Testis (tissue), 2 donors: ENCODE measurements at regions not wholly inside any gene's neighbourhood (a gene's known extent, or its start where the extent isn't known, plus 50 kb on each side); places are given as distances from the start of the nearest gene placed in this dataset.

Experiments
- DNase-seq: peaks from one replicate; pipeline ENCODE4 v3.0.0-alpha.2; 2019
- H3K27ac ChIP-seq, 2 donors: fragments of 200-600 bp; sonication (generic); one replicate each; pipeline ENCODE4 v1.5.1; 2019
- H3K27me3 ChIP-seq: fragments of 200-600 bp; sonication (generic); one replicate; pipeline ENCODE4 v1.5.1; 2019
- H3K36me3 ChIP-seq: fragments of 200-600 bp; sonication (generic); one replicate; pipeline ENCODE4 v1.5.1; 2017; ENCODE audit warnings: low read depth; ENCODE audit errors: missing control alignments
- H3K4me1 ChIP-seq: fragments of 200-600 bp; sonication (generic); one replicate; pipeline ENCODE4 v1.5.1; 2019
- H3K4me3 ChIP-seq, 2 donors: fragments of 200-600 bp; sonication (generic); one replicate each; pipeline ENCODE4 v1.5.1; 2017 to 2019
- H3K9me3 ChIP-seq: fragments of 200-600 bp; sonication (generic); one replicate; pipeline ENCODE4 v1.5.1; 2017
- POLR2A ChIP-seq: fragments of 450-650 bp; IDR thresholded peaks from one replicate; pipeline ENCODE4 v1.6.1; 2017; ENCODE audit warnings: antibody characterized with exemption, mild to moderate bottlenecking, moderate library complexity
- WGBS, 2 donors: methylation state at CpG; one replicate each; pipeline ENCODE4 v1.1.5; 2018; 5-methylcytosine and 5-hydroxymethylcytosine counted together
- intact Hi-C: fragments of 100-400 bp; cut with DNase I; formaldehyde crosslinking; loops from one replicate; pipeline ENCODE4 v1.15.1; 2023; ENCODE audit warnings: low total_unique reads
- TF ChIP-seq, protein P1 (sequence below), 3 experiments: fragments of 450-650 bp in 2 of 3; fragments of 200-600 bp in 1 of 3; sonication (generic) in 1 of 3; IDR thresholded peaks; one replicate each; pipeline ENCODE4 v1.5.1; 2016 to 2019; ENCODE audit warnings: antibody characterized with exemption in 3 of 3, mild to moderate bottlenecking in 2 of 3, moderate library complexity in 1 of 3

GRCh38 chr2:228303960-228304359 is 122.5 kb upstream of the SPHKAP start:
- H3K27ac ChIP-seq: no peak overlapping the region
- no peaks in the 10 kb centered on the region for H3K4me1 ChIP-seq
- DNase-seq: no peak
- intact Hi-C loops: no loop called here
- H3K36me3 ChIP-seq: no peaks in the 10 kb centered on the region
- H3K9me3 ChIP-seq: no peaks in the 10 kb centered on the region
- no peak overlapping the region for H3K4me3 ChIP-seq
- no peaks in the 10 kb centered on the region for H3K27me3 ChIP-seq
- WGBS, 2 donors: 90 to 91% methylated on average over 3 of the region's 3 CpGs
- no peak for TF ChIP-seq POLR2A
- TF ChIP-seq, protein P1, sequence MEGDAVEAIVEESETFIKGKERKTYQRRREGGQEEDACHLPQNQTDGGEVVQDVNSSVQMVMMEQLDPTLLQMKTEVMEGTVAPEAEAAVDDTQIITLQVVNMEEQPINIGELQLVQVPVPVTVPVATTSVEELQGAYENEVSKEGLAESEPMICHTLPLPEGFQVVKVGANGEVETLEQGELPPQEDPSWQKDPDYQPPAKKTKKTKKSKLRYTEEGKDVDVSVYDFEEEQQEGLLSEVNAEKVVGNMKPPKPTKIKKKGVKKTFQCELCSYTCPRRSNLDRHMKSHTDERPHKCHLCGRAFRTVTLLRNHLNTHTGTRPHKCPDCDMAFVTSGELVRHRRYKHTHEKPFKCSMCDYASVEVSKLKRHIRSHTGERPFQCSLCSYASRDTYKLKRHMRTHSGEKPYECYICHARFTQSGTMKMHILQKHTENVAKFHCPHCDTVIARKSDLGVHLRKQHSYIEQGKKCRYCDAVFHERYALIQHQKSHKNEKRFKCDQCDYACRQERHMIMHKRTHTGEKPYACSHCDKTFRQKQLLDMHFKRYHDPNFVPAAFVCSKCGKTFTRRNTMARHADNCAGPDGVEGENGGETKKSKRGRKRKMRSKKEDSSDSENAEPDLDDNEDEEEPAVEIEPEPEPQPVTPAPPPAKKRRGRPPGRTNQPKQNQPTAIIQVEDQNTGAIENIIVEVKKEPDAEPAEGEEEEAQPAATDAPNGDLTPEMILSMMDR (IDR thresholded peaks at IDR 0.05): no peak

GRCh38 chr2:228283491-228284171 is 102.1 kb upstream of the SPHKAP start:
- WGBS, 2 donors: 53 to 77% methylated on average over 3 of the region's 3 CpGs
- no peak for DNase-seq
- no peaks in the 10 kb centered on the region for H3K9me3 ChIP-seq
- H3K27me3 ChIP-seq: no peaks in the 10 kb centered on the region
- H3K27ac ChIP-seq: no peak overlapping the region
- no peak overlapping the region for H3K4me3 ChIP-seq
- no peaks in the 10 kb centered on the region for H3K4me1 ChIP-seq
- H3K36me3 ChIP-seq: no peaks in the 10 kb centered on the region
- intact Hi-C loops: no loop called here
- TF ChIP-seq, protein P1 (IDR thresholded peaks at IDR 0.05): no peak
- TF ChIP-seq POLR2A: no peak

DNA sequence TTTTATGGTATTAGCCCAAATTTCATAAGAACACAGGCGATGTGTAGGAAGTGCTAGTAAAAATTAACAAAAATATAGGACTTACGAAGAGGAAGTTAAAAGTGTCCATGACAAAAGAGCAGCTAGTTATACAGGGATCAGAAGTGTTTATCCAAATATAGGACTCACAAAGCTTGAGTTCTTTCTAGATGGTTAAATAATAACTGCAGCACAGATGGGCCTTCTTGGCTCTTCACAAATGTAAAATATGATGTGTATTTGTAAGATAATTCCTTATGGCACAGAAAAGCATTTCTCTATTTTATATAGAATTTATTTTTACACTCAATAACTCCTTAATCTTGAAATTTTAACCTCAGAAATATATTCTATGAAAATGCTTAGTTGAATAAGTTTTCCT is 100.9 kb upstream of the SPHKAP start:
- Histone ChIP-seq H3K36me3 (no peaks in the 10 kb centered on the region), H3K9me3 (no peaks in the 10 kb centered on the region), H3K4me1 (no peaks in the 10 kb centered on the region), H3K4me3 (no peak overlapping the region), H3K27ac (no peak overlapping the region), H3K27me3 (no peaks in the 10 kb centered on the region)
- TF ChIP-seq, protein P1 (IDR thresholded peaks at IDR 0.05): no peak
- TF ChIP-seq POLR2A: no peak
- intact Hi-C loops: no loop called here
- DNase-seq: no peak
- 71 to 73% methylated on average over 2 of the region's 2 CpGs for WGBS, 2 donors

DNA sequence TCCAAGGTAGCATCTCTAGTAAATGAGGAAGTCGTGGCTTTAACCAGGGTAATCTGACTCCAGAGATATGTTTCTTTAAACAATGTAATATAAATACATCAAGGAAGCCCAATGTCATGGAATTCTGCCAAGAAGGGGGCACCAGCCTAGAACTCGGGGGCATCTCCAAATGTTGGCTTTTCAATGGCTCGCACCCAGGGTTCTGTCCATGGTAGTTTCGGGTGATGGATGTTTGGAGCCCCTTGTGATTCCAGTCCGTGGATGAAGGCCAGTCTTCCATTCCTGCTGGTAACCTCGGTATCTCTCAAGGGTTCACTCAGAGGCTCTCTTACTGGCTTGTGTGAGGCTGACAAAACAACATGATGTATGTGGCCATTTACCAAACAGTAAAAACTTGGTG is 91.7 kb upstream of the SPHKAP start:
- H3K9me3 ChIP-seq: no peaks in the 10 kb centered on the region
- 72 to 75% methylated on average over 6 of the region's 6 CpGs for WGBS, 2 donors
- TF ChIP-seq, protein P1 (IDR thresholded peaks at IDR 0.05): no peak
- TF ChIP-seq POLR2A: no peak
- no peaks in the 10 kb centered on the region for H3K27me3 ChIP-seq
- intact Hi-C loops: no loop called here
- no peaks in the 10 kb centered on the region for H3K4me1 ChIP-seq
- H3K4me3 ChIP-seq: no peak overlapping the region
- no peak for DNase-seq
- H3K36me3 ChIP-seq: no peaks in the 10 kb centered on the region
- H3K27ac ChIP-seq: no peak overlapping the region

DNA sequence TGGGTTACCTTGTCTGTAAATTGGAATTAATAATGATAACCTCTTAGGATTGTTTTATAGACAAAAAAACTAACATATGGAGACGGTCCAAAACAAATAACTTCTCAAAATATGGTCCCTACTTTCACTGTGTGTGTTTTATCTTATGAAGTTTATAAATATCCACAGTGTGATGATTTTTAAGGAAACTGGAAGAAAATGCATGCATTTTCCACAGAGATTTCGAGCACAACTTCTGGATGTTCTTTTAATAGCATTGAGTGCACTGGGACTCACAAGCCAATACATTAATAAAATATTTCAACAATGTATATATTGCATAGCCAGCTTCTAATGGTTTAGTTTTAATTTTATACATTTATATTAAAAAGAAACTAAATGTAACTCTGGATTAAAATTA is 87.9 kb upstream of the SPHKAP start:
- H3K4me3 ChIP-seq: no peak overlapping the region
- TF ChIP-seq, protein P1 (IDR thresholded peaks at IDR 0.05): no peak
- TF ChIP-seq POLR2A: no peak
- no peak for DNase-seq
- H3K27me3 ChIP-seq: no peaks in the 10 kb centered on the region
- no peaks in the 10 kb centered on the region for H3K9me3 ChIP-seq
- 49 to 56% methylated on average over 2 of the region's 2 CpGs for WGBS, 2 donors
- H3K36me3 ChIP-seq: no peaks in the 10 kb centered on the region
- no peak overlapping the region for H3K27ac ChIP-seq
- intact Hi-C loops: no loop called here
- H3K4me1 ChIP-seq: no peaks in the 10 kb centered on the region
